Activated naive CD8-positive, alpha-beta T cell treated with anti-CD3 and anti-CD28 coated beads, Interleukin-2, amount 50 U/mL, for 16 hours (primary cell): ENCODE measurements at regions not wholly inside any gene's neighbourhood (a gene's known extent, or its start where the extent isn't known, plus 50 kb on each side); places are given as distances from the start of the nearest gene placed in this dataset.

Source experiments
- DNase-seq: peaks from one replicate; pipeline ENCODE4 v3.0.0-alpha.2; 2020; ENCODE audit warnings: low read depth, low spot score

DNA sequence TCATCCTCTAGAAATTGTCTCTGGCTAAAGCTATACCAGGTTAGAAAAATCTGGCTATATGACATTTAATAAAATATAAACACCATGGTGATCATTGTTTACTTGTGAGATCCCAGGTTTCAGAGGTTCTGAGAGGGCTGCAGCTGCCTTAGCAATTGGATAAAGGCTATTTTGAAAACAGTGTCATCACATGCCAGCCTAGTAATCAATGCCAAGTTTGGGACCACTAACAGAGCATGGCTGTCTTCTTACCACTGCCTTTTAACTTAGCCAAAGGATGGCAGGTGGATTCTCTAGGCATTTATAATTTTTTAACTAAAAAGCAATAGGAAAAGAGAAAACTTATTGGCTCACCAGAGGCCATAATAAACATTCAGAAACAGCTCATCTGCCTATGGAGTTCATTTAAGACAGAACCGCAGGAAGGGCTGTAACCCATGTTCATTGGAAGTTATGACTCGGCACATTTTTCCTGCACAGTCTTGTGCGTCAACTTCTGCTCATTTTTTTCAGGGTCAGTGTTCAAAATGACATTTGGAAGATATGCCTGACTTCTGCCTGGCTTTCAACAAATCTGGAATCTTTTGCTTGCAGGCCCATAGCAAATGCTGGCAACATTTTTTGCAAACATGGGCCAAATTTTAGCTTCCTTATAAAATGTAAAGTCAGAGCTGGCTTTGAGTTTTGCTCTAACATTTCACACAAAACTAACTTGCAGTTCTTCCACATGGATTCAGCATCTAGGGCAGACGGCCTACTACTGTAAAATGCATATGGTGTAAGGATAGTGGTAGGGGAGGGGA lies 476.0 kb upstream of the TBL1XR1 start:
- DNase-seq = no peak

DNA sequence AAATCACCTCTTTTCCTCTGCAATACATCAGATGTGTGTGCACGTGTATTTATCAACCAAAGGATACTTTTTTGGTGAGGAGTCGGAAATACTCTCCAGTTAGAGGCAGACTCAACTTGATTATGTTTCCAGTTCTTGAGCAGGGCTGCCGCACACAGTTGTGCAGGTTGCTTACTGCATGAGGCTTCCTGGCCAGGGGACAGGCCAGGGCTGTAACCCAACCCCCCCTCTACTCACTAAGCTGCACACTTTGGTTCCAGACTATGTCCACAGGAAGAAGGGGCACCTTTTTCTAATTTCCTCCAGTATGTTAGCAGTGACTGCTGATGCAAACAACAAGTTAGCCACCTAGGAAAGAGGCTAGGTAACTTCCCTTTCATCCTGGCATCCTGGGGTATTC lies 476.9 kb upstream of the TBL1XR1 start:
- no peak for DNase-seq

DNA sequence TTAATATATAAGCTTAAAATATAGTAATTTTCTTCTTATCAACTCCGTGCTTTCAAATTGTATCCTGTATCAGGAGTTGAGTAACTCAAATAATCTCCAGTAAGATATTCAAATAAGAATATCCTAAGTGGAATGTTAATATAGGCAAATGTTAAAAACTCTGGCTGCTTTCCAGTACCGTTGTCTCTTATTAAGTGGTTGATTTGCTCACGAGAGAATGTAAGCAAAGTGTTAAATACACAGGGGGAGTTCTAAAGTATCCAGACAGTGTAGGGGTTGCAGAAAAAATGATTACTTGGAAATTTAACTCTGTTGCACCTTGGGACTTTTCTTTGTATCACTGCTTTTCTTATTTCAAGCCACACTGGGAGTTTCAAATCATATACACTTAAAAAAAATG lies 478.9 kb upstream of the TBL1XR1 start:
- no peak for DNase-seq

DNA sequence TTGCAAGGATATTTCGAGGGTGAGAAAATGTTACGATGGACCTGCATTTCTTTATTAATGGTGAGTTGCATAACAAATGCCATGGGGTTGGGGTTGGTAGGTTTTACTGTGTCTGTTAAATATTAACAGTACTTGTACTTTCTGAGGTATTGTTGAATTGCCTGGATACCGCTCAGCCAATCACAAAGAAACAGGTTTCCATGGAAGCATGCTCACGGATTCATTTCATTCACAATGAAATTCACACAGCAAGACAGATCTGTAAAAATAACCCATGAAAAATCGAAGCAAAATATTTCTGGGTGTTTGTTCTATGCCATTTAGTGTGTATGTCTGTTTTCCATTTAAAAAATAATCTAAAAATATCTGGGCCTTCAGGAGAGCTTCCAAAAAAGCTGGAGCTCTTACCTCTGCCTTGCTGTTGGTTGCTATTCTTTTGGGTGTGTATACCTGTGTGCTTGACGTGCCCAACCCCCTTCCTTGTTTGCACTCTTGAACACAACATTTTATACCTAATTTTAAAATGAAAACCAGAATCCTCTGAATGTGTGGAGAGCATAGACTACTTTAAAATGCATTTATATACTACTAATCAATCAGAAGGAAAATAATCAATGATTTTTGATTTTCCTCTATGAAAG lies 479.8 kb upstream of the TBL1XR1 start:
- DNase-seq = no peak

DNA sequence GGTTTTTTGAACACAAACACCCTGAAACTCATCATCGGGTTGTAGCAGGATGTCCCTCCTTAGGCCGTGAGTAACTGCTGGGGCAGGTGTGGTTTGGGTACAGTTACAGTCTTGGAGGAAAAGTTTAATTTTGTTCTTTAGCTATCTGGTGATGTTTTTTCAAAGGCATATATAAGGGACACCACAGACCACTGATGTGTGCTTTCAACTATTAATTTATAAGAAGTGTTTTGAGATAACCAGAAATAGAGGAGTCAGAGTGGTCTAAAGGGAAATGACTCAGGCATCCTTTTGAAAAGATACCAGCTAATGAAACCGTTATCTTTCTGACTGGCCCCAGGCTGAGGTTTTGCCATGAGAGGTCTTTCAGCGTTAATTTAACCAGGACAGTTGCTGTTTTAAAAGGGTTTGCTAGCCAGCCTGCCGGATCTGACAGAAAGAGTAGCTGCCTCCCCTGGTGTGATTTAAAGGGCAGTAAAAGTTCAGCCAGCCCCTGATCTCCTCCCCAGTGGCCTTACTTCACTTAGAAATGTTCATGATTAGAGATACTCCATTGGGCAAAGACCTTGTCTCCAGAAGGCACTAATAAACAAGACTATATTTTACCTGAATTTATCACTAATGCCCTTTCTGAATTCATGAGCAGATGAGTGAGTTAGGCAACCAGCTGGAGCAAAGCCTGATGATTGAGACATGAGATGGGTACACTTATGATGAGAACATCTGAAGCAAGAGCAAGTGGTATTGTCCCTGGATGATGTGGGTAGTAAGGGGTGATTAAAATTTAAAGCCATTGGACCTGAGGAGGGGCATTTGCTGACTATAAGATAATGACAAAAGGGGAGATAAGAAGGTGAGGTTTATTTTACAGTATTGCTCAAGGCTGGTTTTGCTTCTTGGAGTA lies 482.5 kb upstream of the TBL1XR1 start:
- no peak for DNase-seq

DNA sequence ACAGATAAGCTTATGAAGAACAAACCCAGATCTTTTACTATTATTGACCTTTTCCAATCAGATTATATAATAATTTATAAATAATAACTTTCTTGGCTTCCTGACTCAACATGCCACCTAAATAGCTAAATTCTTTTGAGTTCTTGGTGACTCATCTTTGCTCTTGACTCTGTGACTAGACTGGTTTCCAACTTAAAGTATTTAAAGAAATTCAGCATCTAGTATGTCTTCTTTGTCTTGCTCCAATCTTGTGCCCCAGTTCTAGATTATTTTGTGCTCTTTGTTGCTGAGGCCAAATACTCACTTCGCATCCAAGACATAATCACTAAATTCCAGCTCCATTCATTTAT lies 483.2 kb upstream of the TBL1XR1 start:
- DNase-seq = no peak

DNA sequence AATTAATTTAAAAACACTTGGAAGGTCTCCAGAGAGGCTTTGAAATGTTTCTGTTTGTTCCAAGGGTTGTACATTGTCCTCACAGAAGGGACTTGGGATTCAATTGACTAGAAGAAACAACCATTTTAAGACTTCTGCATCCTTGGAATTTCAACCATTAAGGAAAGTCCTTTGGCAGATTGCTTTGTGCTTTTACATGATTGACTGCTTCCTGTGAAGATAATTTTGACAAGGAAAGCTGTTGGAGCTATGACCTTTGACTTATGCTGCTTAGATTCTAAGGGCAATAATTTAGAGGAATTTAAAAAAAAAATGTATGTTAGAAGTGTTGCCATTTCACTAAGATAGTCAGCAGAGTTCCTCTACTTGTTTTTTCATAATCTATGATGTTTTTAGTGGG lies 483.9 kb upstream of the TBL1XR1 start:
- DNase-seq = no peak

DNA sequence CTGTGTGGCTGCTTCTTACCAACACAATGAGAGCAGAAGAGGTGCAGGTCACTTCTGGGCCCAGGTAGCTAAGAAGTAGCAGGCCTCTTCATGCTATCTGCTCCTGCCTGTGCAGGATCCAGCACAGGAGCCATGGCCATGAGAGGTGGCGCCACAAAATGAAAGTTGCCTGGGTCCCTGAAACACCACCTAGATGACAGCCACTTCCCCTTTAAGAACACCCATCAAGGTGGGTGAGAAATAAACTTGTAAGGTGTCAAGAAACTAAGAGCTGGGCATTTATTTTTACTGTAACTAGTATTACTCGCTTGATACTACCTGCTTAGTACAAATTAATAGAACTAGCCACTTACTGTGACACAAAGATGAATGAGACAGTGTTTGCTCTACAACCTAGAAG lies 484.6 kb upstream of the TBL1XR1 start:
- no peak for DNase-seq

DNA sequence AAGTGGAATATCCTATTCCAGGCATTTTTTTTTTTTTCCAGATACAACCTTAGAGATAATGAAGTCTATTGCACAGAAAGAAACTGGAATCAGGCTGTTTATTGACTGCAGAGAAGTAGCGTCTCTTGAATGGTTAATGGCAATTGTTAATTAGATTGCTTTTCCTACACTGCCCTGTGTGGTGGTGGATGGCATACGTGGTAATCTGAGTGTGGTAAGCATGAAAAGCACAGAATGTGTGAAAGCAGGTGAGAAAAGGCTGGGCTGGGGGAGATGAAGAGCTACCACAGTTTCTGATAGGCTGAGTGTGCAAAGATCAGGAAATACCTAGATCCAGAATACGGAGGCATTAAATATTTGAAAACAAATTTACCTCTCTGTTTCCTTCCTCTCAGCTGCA lies 486.3 kb upstream of the TBL1XR1 start:
- no peak for DNase-seq

DNA sequence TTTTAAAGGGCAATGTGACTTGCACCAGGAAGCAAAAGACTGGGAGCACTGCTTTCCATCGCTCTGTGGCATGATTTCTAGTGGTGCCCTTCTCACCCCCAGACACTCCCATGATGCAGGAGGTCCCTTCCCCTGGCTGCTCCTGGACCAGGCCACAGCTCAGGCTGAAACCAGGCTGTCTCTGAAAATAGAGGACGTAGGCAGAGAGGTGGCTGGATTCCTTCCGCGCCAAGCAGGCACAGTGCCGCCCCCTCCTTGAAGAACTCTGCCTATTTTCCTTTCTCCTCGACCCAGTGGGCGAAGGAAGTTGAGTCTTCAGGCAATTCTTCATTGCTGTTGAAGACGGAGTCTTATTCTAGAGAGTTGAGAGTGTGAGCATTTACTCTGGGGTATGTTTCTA lies 489.4 kb upstream of the TBL1XR1 start:
- DNase-seq = no peak

DNA sequence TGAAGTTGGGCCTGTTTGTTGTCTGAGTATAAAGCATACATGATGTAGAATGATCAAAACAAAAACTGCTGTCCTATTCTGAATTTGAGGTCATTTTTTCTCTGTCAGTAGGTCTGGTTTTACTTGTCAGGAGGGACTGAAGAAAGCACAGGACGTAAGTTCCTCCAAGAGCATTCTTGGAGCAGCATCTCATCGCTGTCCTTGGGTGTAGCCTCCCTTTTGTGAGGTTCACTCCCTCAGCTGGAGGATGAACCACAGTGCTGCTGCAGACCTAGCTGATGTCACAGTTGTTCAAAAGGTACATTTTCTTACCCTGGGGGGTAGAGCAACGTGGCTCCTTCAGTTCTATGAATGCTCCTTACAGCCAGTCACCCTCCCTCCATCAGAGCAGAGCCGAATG lies 490.0 kb upstream of the TBL1XR1 start:
- DNase-seq = no peak

DNA sequence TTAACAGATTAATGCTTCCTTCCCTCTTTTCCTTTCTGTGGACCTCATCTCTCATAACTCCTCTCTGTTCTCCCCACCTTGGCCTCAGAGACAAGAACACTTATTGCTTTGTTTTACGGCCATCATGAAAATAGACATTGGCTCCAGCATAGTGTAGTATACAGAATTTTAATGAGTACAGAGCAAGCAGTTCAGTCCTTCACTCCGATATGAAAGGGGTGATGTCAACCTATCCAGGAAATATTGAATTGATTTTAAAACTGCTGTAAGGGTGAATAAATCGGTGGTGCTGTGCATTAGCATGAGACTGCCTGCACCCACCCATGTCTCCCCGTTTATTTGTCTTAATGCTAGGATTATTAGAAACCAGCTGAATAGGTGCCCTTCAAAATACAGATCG lies 490.9 kb upstream of the TBL1XR1 start:
- DNase-seq = no peak

DNA sequence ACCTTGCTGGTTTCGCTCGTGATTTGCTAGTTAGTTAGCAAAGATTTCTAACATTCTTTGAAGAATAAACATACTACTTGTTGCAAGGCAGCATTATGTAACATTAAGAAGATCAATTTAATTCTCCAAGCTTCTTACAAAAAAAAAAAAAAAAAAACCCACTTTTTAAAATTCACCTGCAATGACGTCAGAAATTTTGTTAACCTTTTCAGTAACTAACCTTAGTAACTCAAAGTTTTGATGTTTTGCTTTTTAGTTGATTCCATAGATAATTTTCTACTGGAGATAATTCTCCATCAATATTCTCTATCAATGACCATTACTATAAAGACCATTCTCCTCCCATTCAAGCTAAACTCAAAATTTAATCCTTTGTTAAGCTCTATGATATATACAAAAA lies 491.8 kb upstream of the TBL1XR1 start:
- no peak for DNase-seq

DNA sequence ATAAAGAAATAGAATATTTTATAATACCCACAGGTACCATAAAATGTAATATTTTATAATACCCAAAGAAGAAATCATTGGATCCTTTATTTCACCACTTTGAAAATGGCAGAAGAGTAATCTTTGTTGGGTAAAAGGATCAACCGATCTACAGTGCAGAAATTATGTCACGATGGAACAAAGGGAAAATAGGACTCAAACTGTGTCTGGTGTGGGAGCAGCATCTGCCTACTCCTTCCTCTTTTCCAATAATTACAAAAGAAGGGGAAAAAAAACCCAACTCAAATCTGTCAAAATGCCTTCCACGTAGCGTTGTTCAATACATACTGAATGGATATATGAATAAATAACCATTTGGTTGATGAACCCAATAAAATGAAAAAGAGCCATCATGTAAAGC lies 492.6 kb upstream of the TBL1XR1 start:
- DNase-seq = no peak

DNA sequence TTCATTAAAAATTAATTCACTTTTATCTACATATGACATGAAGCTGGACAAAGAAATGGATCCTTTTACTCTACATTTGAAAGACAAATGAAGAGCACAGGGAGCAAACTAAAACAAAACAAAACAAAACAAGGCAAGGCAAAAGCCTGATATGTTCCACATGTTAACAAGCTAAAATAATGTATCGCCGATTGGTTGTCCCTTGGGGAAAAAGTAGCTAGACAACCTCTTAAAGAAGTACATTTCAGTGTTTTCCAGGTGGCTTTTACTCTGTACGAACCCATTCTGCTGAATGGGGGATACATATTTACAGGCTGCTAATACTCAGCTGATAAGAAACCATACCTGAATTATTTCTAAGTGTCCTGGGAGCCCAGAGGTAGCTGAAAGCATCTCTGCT lies 493.0 kb upstream of the TBL1XR1 start:
- no peak for DNase-seq

DNA sequence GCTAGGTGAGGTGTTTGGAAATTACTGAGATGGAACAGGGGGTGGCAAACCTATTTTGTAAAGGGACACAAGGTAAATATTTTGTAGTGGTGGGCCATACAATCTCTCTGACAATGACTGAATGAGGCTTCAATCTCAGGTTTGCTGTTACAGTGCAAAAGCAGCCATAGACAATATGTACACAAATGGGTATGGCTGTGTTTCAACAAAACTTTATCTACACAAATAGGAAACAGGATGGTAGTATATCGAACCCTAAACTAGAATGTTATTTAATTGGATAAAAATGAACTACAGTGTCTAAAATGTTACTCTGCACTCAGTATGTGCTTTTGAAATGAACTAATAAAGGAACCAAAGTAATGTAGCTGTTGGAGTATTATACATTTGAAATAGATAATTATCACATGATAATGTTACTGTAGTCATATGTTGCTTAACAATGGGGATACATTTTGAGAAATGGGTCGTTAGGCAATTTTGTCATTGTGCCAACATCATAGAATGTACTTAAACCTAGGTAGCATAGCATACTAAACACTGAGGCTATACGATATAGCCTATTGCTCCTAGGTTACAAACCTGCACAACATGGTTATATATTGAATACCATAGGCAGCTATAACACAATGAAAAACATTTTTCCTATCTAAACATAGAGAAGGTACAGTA lies 495.2 kb upstream of the TBL1XR1 start:
- DNase-seq = no peak

DNA sequence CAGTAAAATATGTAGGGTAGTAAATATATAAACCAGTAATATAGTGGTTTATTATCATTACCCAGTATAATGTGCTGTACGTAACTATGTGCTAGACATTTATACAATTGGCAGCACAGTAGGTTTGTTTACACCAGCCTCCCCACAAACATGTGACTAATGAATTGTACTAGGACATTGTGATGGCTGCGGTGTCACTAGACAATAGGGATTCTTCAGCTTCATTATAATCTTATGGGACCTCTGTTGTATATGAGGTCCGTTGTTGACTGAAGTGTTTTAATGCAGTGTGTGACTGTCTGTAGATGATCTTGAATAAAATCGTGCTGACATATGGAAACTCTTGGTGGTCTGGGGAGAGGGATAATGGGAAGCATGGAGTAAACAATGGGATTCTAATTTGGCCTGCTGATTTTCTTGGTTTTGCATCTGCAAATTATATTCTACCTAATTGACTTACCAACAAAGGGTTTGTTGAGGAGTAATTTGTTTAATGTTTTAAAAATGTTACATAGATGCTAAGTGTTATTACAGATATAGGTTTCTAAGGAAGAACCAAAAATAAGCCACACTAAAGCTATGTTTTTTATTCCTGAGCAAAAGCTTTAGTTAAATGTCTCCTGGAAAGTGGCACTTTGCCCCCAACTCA lies 496.5 kb upstream of the TBL1XR1 start:
- no peak for DNase-seq

DNA sequence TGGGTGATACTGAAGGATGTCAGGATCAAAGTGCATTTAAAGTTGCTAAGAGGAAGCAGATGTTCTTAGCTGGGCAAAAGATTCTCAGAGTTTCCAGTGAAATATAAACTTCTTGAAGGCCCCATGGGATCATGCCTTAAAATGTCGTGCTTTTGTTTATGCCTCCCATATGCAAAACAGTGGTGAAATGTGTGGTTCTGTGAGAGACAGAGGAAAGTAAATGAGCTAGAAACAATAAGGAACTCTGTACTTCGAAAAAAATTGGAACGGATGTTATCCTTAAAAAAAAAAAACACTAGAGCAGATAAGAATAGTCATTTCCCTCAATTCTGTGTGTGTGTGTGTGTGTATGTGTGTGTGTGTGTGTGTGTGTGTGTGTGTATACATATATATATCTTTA lies 497.0 kb upstream of the TBL1XR1 start:
- no peak for DNase-seq

DNA sequence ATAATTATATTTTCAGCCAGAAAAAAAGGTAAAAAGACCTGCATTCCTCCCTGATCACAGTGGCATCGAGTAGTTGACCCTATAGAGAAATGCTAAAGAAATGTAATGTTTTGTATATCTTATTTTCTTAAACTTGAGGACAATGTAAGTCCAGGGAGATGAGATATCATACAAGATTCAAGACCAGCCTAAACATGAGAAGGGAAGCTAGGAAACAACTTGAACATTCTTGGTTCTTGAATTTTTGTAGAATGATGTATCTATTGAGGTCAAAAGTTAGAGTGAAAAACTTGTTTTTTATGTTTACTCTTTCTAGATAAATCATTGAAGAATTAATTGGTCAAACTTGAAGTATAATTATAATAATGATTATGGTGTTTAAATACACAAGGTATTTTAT lies 497.7 kb upstream of the TBL1XR1 start:
- no peak for DNase-seq

DNA sequence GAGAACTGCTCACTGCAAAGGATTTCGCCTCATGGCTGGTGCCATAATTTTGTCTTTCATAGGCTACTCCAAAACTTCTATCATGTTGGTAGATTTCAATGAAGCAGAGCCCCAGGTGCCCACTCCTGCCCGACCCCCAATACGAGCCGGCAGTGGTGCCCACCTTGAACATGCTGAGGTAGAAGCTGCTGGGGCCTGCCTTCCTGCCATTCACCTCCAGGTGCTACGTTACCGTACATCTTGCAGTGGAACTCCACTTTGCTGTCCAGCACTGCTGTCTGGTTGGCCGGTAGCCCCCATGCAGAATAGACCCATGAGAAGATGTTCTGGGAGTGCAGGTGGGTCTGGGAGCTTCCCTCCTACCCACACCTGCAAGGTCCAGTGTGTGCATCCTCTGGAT lies 502.8 kb upstream of the TBL1XR1 start:
- no peak for DNase-seq

DNA sequence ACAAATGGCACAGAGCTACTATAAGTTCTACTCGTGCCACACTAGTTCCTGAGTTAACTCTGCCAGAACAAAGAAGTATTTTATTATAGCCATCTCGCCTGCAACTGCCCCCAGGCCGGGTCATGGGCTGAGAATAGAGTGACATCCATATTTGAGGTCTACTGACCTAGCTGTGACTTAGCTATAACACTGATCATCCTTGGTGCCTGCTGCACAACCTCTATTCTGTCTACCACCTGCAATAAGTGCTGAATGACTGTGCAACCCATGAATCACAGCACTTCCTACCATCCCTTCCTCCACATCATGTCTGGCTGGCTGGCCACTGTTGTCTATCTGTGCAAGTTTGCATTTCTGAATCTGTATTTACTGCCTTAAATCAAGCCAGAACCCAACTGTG lies 506.5 kb upstream of the TBL1XR1 start:
- DNase-seq = no peak
